H9 (cell line): ENCODE measurements at regions not wholly inside any gene's neighbourhood (a gene's known extent, or its start where the extent isn't known, plus 50 kb on each side); places are given as distances from the start of the nearest gene placed in this dataset.

ENCODE experiments used
- DNase-seq: peaks from one replicate; pipeline ENCODE4 v3.0.0-alpha.2; 2017
- H2AFZ ChIP-seq: one replicate; pipeline ENCODE4 v1.6.1; 2013; ENCODE audit warnings: mild to moderate bottlenecking, low read length, control low read depth, moderate library complexity
- H2AK5ac ChIP-seq: 2 replicates; pipeline ENCODE4 v1.6.1; 2013; ENCODE audit warnings: low read length, control low read depth, mixed read lengths; ENCODE audit not compliant: insufficient read length
- H2BK120ac ChIP-seq: one replicate; pipeline ENCODE4 v1.6.1; 2013; ENCODE audit warnings: low read depth, mild to moderate bottlenecking, low read length, control low read depth, inconsistent platforms; ENCODE audit not compliant: poor library complexity, severe bottlenecking
- H2BK12ac ChIP-seq: 2 replicates; pipeline ENCODE4 v1.6.1; 2013; ENCODE audit warnings: low read length, control low read depth, mixed read lengths, low read depth; ENCODE audit not compliant: insufficient read length
- H2BK15ac ChIP-seq: 2 replicates; pipeline ENCODE4 v1.6.1; 2013; ENCODE audit warnings: low read depth, low read length, control low read depth
- H2BK20ac ChIP-seq: one replicate; pipeline ENCODE4 v1.6.1; 2013; ENCODE audit warnings: low read depth, mild to moderate bottlenecking, low read length, control low read depth, inconsistent platforms; ENCODE audit not compliant: poor library complexity, severe bottlenecking
- H2BK5ac ChIP-seq: 2 replicates; pipeline ENCODE4 v1.6.1; 2013; ENCODE audit warnings: low read length, control low read depth, mixed read lengths; ENCODE audit not compliant: insufficient read length
- H3K14ac ChIP-seq: 2 replicates; pipeline ENCODE4 v1.6.1; 2013; ENCODE audit warnings: low read length, control low read depth; ENCODE audit not compliant: insufficient read depth
- H3K18ac ChIP-seq: 2 replicates; pipeline ENCODE4 v1.6.1; 2013; ENCODE audit warnings: low read depth, mild to moderate bottlenecking, mixed read lengths, low read length, control low read depth; ENCODE audit not compliant: insufficient read length
- H3K23ac ChIP-seq: 2 replicates; pipeline ENCODE4 v1.6.1; 2013; ENCODE audit warnings: low read length, control low read depth, mixed read lengths, low read depth; ENCODE audit not compliant: insufficient read length
- H3K23me2 ChIP-seq: 2 replicates; pipeline ENCODE4 v1.6.1; 2013; ENCODE audit warnings: low read depth, mild to moderate bottlenecking, mixed read lengths, low read length, control low read depth; ENCODE audit not compliant: insufficient read length, poor library complexity, severe bottlenecking
- H3K27ac ChIP-seq: 2 replicates; pipeline ENCODE4 v1.5.1; 2013; ENCODE audit warnings: low read length, control low read depth, mixed read lengths, low read depth; ENCODE audit not compliant: insufficient read length
- H3K27me3 ChIP-seq: 2 replicates; pipeline ENCODE4 v1.6.1; 2013; ENCODE audit warnings: low read length, control low read depth, inconsistent platforms; ENCODE audit not compliant: insufficient read depth
- H3K4ac ChIP-seq: 2 replicates; pipeline ENCODE4 v1.6.1; 2013; ENCODE audit warnings: low read depth, mild to moderate bottlenecking, control low read depth, inconsistent platforms, low read length, moderate library complexity
- H3K4me1 ChIP-seq: 2 replicates; pipeline ENCODE4 v1.6.1; 2013; ENCODE audit warnings: low read length, control low read depth, inconsistent platforms; ENCODE audit not compliant: insufficient read depth
- H3K4me2 ChIP-seq: 2 replicates; pipeline ENCODE4 v1.6.1; 2013; ENCODE audit warnings: low read length, control low read depth, mixed read lengths; ENCODE audit not compliant: insufficient read length, insufficient read depth
- H3K56ac ChIP-seq: 2 replicates; pipeline ENCODE4 v1.6.1; 2013; ENCODE audit warnings: low read depth, mild to moderate bottlenecking, mixed read lengths, low read length, control low read depth; ENCODE audit not compliant: insufficient read length
- H3K79me1 ChIP-seq: 2 replicates; pipeline ENCODE4 v1.6.1; 2013; ENCODE audit warnings: low read depth, mild to moderate bottlenecking, moderate library complexity, low read length, control low read depth, inconsistent platforms; ENCODE audit not compliant: insufficient read depth, poor library complexity, severe bottlenecking
- H3K79me2 ChIP-seq: 2 replicates; pipeline ENCODE4 v1.6.1; 2013; ENCODE audit warnings: low read length, control low read depth, inconsistent platforms; ENCODE audit not compliant: insufficient read depth
- H3K9ac ChIP-seq: 2 replicates; pipeline ENCODE4 v1.6.1; 2013; ENCODE audit warnings: low read length, control low read depth, mixed read lengths; ENCODE audit not compliant: insufficient read length; ENCODE audit errors: extremely low read depth
- H3K9me3 ChIP-seq: one replicate; pipeline ENCODE4 v1.6.1; 2013; ENCODE audit warnings: low read depth, low read length, inconsistent platforms; ENCODE audit not compliant: control insufficient read depth
- H3T11ph ChIP-seq: one replicate; pipeline ENCODE4 v1.6.1; 2013; ENCODE audit warnings: mild to moderate bottlenecking, low read length, control low read depth, inconsistent platforms
- H4K20me1 ChIP-seq: one replicate; pipeline ENCODE4 v1.6.1; 2013; ENCODE audit not compliant: control insufficient read depth, insufficient read length, insufficient read depth
- H4K5ac ChIP-seq: 2 replicates; pipeline ENCODE4 v1.6.1; 2013; ENCODE audit warnings: low read depth, mild to moderate bottlenecking, mixed read lengths, low read length, control low read depth; ENCODE audit not compliant: insufficient read length
- H4K8ac ChIP-seq: replicated peaks from 2 replicates; pipeline ENCODE4 v1.6.1; 2013; ENCODE audit warnings: low read length, control low read depth, mixed read lengths, low read depth; ENCODE audit not compliant: insufficient read length
- H4K91ac ChIP-seq: 2 replicates; pipeline ENCODE4 v1.6.1; 2013; ENCODE audit warnings: low read depth, mild to moderate bottlenecking, moderate library complexity, mixed read lengths, low read length, control low read depth; ENCODE audit not compliant: insufficient read length
- H3K27ac Mint-ChIP-seq, 3 experiments: 2 replicates in 2 of 3; 3 replicates in 1 of 3; pipeline ENCODE4 v1.8.0; 2020 to 2021; ENCODE audit warnings: mixed read lengths in 3 of 3, mild to moderate bottlenecking in 1 of 3, moderate library complexity in 1 of 3
- H3K27me3 Mint-ChIP-seq: 2 replicates; pipeline ENCODE4 v1.8.0; 2021; ENCODE audit warnings: low read depth, mild to moderate bottlenecking, moderate library complexity, mixed read lengths
- H3K36me3 Mint-ChIP-seq, 3 experiments: 2 replicates in 2 of 3; 3 replicates in 1 of 3; pipeline ENCODE4 v1.8.0; 2020 to 2021; ENCODE audit warnings: low read depth in 3 of 3, mixed read lengths in 3 of 3; ENCODE audit not compliant: insufficient read depth in 1 of 3
- H3K4me1 Mint-ChIP-seq, 2 experiments: 2 replicates each; pipeline ENCODE4 v1.8.0; 2020; ENCODE audit warnings: mixed read lengths in 2 of 2
- H3K4me3 Mint-ChIP-seq, 2 experiments: 2 replicates in 1 of 2; 3 replicates in 1 of 2; pipeline ENCODE4 v1.8.0; 2020 to 2021; ENCODE audit warnings: mild to moderate bottlenecking in 2 of 2, mixed read lengths in 2 of 2, moderate library complexity in 1 of 2
- H3K9me3 Mint-ChIP-seq, 2 experiments: 2 replicates in 1 of 2; 3 replicates in 1 of 2; pipeline ENCODE4 v1.8.0; 2020; ENCODE audit warnings: mild to moderate bottlenecking in 2 of 2, mixed read lengths in 2 of 2, moderate library complexity in 1 of 2
- WGBS: extraction: QIAGEN DNeasy Blood & Tissue Kit; methylation state at CpG from one replicate; pipeline ENCODE4 v1.1.7; 2013; ENCODE audit warnings: missing lambda C conversion rate, low lambda C conversion rate, mixed read lengths; ENCODE audit not compliant: insufficient read length; ENCODE audit errors: extremely low coverage; 5-methylcytosine and 5-hydroxymethylcytosine counted together
- TF ChIP-seq, protein P1 (sequence below): fragments of 200-600 bp; sonication (generic); conservative IDR thresholded peaks from 3 replicates; pipeline ENCODE4 v1.8.0; 2021; ENCODE audit warnings: antibody characterized with exemption, mild to moderate bottlenecking

- H3K9me3 ChIP-seq = no peaks in the 10 kb centered on the region
- no peak overlapping the region for H3K23ac ChIP-seq
- no peaks in the 10 kb centered on the region for H3K4me1 ChIP-seq
- no peak overlapping the region for H2AK5ac ChIP-seq
- no peaks in the 10 kb centered on the region for H3K23me2 ChIP-seq
- H3K4me1 Mint-ChIP-seq = no peaks in the 10 kb centered on the region
- H3K27ac Mint-ChIP-seq = no peak overlapping the region
- no peak overlapping the region for H3T11ph ChIP-seq
- H3K9me3 Mint-ChIP-seq = no peaks in the 10 kb centered on the region
- H3K27ac ChIP-seq = no peak overlapping the region
- no peak overlapping the region for H3K9ac ChIP-seq
- H3K79me2 ChIP-seq = no peaks in the 10 kb centered on the region
- no peak overlapping the region for H2BK120ac ChIP-seq
- H2BK20ac ChIP-seq = no peak overlapping the region
- TF ChIP-seq, protein P1, sequence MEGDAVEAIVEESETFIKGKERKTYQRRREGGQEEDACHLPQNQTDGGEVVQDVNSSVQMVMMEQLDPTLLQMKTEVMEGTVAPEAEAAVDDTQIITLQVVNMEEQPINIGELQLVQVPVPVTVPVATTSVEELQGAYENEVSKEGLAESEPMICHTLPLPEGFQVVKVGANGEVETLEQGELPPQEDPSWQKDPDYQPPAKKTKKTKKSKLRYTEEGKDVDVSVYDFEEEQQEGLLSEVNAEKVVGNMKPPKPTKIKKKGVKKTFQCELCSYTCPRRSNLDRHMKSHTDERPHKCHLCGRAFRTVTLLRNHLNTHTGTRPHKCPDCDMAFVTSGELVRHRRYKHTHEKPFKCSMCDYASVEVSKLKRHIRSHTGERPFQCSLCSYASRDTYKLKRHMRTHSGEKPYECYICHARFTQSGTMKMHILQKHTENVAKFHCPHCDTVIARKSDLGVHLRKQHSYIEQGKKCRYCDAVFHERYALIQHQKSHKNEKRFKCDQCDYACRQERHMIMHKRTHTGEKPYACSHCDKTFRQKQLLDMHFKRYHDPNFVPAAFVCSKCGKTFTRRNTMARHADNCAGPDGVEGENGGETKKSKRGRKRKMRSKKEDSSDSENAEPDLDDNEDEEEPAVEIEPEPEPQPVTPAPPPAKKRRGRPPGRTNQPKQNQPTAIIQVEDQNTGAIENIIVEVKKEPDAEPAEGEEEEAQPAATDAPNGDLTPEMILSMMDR = no peak
- no peak overlapping the region for H3K4me3 Mint-ChIP-seq
- H3K4me2 ChIP-seq = no peak overlapping the region
- H2AFZ ChIP-seq = no peak overlapping the region
- H4K20me1 ChIP-seq = no peaks in the 10 kb centered on the region
- no peak overlapping the region for H3K18ac ChIP-seq
- no peak overlapping the region for H2BK5ac ChIP-seq
- no peaks in the 10 kb centered on the region for H3K27me3 ChIP-seq
- no peak overlapping the region for H4K91ac ChIP-seq
- no CpG with 5 or more reads among the region's 2 CpGs for WGBS
- DNase-seq = no peak
- no peaks in the 10 kb centered on the region for H3K36me3 Mint-ChIP-seq
- no peak overlapping the region for H2BK12ac ChIP-seq
- no peak overlapping the region for H2BK15ac ChIP-seq
- no peak overlapping the region for H4K5ac ChIP-seq
- H3K79me1 ChIP-seq = no peaks in the 10 kb centered on the region
- H4K8ac ChIP-seq = no peak overlapping the region
- H3K4ac ChIP-seq = no peak overlapping the region
- H3K56ac ChIP-seq = no peak overlapping the region
- H3K14ac ChIP-seq = no peak overlapping the region
- H3K27me3 Mint-ChIP-seq = no peaks in the 10 kb centered on the region
Observed at GRCh38 chr4:81609844-81610243, 138.1 kb upstream of the RASGEF1B start.
